NCI-H1436 treated with DMSO at 0.1 percent for 48 hours (cell line): ENCODE measurements at regions not wholly inside any gene's neighbourhood (a gene's known extent, or its start where the extent isn't known, plus 50 kb on each side); places are given as distances from the start of the nearest gene placed in this dataset.
"Not testable (repeated sequence)": the region's sequence is repeated elsewhere in the genome, so short reads cannot be mapped to it uniquely, and the experiment has no call there.

Experiments used
- DNase-seq: peaks from one replicate; lab custom pipeline; 2025; lab: John Stamatoyannopoulos, UW

DNA sequence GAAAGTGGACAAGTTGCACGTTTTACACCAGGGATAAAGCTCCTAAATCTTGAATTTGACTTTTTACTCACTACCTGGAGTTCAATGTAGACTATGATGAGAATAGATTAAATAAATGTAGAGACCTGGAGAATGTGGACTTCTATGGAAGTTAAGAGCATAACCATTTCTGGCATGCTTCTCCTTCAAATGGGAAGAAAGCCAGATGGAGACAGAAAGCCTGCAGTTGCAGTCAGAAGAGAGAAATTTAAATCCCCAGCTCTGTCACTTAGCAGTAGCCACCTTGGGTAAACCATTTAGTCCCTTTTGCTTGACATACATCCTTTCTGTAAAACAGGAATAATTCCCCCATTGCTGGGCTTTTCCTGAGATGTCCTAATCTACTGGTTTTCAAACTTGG is 355.3 kb upstream of the AUTS2 start:
- DNase-seq, result no peak

DNA sequence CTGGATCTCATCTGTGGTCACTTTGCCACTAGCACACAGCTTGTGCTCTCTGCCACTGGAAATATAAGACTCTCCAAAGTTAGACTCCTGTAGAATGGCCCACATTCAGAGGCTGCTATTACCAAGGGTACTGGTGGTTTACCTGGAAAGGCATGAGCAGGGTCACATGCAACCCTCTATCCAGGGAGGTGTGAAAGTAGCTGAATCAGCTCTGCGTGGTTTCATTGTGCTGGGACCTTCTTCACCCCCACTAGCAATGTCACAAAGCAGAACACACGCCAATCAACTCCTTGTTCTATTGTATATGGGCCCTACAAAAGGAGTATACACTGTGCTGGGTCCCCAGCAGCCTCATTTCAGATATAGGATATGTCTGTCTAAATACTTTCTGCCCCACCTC is 353.6 kb upstream of the AUTS2 start:
- no peak for DNase-seq

DNA sequence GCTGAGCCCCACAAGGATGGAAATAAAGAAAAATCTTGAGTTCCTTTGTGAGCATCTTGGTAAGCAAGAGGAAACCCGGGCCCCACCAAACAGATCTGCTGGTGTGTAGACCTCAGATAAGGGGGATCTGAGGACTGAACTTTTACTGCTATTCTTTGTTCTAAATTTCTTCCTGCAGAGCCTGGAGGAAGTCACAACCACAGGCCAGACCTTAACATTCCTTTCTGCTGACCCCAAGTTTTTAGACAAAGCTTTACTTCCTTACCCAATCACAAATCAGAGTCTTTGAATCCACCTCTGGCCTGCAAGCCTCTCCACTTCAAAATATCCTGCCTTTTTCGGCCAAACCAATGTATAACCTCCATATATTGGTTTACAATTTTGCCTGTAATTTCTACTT is 352.6 kb upstream of the AUTS2 start:
- no peak for DNase-seq

DNA sequence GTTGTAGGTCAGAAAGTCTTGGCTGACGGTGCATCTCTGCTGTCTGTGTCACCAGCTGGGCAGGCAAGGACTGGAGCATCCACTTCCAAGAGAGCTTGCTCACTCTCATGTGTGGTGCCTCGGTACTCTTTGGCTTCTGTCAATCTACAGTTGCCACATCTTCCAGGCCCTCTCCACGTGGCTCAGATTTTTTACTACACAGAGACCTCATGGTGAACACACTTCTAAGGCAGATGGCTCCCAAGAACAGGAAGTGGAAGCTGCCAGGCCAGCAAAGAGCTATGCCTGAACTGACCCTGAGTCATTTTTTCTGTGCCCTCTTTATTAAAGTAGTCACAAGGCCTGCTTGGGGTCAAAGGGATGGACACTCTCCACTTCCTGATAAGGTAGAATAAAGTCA is 351.5 kb upstream of the AUTS2 start:
- no peak for DNase-seq

DNA sequence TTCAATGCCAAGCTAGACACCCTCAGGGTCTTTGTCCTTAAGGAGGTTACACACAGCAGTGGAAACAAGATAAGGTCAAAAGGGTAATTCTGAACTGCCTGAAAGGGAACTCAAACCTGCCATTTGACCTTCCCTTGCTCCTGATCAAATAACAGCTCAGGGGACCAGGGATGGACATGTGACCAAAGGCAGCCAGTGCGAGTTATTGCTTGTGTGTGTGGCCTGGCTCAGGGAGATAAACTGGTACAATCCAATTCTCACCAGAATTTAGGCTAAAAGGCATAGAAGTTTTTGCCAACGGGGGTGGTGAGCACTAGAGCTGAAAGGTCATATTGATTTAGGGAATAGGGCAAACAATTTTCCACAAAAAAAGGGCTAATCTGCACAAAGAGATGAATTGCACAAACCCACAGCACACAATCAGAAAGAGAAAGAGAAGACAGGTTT is 349.9 kb upstream of the AUTS2 start:
- not testable (repeated sequence) for DNase-seq

DNA sequence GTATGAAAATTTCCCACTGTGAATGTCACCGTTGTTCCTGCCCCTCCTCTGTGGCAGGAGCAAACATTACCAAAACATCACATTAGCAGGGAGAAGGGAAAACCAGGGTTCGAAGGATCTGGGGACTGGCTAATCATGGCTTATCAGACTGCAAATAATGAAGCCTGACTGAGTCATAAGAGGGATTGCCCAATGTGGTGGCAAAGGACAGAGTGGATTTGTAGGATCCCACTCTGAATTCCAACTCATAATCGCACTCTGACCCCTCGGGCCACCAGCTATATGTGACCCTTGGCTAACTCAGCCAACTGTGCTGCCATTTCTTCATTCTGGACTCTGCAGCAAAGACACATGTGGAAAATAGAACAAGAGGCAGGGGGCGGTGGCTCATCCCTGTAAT is 347.3 kb upstream of the AUTS2 start:
- no peak for DNase-seq

DNA sequence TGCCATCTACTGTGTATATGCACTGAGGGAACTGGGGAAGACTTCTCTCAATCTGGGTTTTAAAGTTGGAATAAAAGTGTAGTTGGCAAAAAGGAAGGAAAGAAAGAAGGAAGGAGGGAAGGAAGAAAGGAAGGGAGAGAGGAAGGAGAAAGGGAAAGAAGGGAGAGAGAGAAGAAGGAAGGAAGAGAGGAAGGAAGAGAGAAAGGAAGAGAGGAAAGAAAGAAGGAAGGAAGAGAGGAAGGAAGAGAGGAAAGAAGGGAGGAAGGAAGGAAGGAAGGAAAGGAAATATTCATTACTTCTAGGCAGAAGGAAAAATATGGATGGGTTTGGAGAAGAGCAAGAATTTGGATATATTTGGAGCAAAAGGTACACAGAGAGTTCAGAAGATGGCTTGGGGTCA is 343.6 kb upstream of the AUTS2 start:
- no peak for DNase-seq

DNA sequence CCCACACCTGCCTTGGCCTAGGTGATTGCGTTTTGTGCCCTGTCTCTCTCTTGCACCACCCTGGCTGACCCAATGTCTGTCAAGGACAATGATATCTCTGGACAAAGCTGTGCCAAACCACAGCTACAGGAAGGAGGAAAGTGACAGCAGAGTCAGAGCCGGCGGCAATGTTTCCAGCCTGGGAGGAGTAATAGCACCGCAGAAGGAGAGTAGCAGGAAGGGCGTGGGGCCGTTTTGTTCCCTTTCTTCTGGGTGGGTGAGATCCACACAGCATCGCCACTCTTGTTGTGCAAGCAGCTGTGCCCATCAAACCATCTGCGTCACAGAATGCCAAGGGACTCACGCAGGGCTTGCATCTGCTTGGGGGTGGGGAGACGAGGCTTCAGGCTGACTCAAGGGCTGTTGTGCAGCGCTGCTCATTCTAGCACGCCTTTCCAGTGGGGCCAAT is 341.6 kb upstream of the AUTS2 start:
- DNase-seq, result no peak

DNA sequence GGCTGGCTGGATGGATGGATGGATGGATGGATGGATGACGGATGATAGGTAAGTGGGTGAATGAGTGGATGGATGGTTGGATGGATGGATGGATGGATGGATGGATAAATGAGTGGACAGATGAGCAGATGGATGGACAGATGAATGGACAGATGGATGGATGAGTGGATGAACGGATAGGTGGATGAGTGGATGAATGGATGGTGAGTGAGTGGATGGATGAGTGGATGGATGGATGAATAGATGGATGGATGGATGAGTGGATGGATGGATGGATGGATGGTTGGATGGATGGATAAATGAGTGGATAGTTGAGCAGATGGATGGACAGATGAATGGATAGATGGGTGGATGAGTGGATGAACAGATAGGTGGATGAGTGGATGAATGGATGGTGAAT is 340.7 kb upstream of the AUTS2 start:
- no peak for DNase-seq

DNA sequence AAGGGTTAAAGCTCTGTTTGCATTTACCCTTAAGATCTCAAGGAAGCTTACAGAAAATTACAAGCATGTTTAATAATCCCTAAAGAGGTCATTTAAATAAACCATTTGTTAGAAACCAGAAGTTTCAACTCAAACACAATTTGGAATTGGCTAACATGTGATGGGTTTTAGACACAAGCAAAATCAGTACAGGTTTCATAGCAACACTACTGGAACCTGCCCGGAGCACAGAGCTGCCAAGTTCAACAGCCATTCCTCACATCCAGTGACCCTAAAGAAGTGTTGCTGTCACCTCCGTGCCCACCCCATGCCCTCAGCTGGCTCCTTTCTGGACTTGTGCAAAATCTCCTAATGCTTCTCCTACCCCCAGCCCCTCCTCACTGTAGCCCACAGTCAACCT is 338.8 kb upstream of the AUTS2 start:
- DNase-seq, result no peak

DNA sequence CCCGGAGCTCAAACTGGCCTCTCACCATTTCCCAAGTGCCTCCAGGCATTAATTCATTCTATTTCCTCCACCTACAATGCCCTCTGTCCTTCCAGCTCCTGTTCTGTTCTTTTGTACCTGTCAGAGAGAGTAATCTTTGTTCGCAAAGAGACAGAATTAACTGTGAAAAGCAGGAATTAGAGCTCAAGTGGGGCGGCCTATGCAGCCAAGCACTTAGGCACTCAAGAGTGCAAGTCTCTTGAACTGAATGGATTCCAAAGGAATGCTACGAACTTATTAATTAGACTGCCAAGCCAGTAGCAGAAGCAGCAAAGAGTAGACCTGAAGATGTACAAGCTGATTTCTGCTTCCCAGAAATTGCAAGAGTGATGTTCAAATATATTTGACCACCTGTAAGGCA is 338.3 kb upstream of the AUTS2 start:
- no peak for DNase-seq

DNA sequence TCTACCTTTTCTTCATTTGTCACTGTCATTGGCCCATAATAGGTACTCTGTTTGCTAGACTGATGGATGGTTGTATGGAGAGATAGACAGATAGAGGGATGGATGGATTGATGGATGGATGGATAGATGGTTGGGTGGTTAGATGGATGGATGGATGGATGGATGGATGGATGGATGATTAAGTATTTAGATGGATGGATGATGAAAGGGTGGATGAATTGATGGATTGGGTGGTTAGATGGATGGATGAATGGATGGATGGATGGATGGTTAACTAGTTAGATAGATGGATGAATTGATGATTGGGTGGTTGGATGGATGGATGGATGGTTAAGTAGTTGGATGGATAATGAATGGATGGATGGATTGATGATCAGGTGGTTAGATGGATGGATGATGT is 334.7 kb upstream of the AUTS2 start:
- DNase-seq, result no peak

DNA sequence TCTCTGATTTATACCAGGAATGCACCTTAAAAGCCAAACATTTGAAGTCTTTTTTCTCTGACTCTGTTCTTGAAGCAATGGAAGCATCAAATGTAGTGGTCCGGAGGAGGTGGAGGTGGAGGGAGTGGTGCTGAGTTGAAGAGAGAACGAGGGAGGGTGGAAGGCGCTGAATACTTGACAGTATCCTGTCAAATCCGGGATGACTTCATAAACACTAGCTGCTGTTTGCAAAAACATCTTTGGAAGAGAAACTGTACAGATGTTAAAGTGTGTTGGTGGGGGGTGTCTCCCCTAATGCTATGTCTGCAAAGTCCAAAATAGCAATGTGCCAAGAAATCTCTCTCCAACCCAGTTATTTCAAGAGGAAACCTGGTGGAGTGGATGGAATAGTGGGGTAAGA is 328.5 kb upstream of the AUTS2 start:
- DNase-seq, result no peak

DNA sequence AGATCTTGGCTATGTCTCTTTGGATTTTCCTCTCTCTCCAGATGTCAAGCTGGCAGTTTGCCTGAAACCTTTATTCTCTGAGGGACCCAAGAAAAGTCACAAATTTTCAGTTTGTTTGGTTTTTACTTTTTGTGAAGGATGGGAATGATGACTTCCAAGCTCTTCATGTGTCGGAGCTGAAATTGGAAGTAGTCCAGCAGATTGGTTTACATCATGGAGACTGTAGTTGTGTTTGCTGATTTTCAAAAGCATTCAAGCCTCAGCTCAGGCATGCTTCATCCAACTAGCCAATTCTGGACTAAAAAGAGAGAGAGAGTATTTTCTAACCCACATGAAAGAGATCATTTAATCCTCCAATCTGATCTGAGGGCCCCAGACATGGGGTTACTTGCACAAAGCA is 326.2 kb upstream of the AUTS2 start:
- DNase-seq, result no peak

DNA sequence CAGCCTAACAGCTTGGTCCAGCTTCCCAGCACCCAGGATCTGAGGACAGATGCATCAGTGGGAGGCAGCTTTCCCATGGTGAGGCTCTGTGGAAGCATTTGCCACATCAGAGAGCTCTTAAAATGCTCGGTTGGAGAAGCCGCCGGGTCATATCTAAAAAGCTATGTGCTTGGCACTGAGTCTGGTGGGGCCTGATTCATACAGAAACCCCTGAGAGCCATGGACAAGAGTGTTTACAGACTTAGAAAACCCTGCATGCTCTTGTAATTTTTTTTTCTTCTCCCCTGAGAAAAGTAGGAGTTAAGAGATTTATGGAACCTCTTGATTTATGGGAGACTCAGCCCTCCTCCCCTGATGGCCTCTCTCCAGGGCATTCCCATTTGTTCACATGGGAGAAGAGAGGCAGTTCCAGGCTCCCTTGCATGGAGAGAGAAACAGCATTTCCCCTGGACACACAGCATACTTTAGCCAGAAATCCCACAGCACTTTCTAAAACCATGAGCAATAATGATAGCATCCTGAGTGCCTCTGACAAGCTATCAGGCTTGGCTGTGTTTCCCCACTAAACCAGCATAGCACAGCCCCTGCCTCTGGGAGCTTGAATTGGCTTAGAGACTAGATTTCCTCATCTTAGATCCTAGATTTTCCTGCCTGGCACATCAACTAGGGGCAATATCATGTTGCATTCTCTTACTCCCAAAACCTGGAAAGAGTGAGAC is 322.1 kb upstream of the AUTS2 start:
- no peak for DNase-seq

DNA sequence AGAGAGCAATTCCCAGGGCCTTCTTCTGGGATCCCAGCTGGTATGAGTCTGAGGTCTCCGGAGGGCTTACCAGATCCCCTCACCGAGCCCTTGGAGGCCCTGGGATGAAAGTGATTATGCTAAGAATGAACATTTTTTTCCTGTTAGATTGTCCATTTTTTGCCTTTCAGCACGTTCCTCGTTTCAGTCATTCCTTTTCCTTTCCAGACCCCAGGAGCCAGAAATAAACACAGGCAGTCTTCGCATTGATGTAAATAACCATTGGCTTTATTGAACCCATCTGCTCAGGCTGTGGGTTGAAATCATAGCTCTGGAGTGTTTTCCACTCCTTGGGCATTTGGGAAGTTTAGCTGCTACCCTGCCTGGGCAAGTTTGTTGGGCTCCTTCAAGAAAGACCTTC is 320.9 kb upstream of the AUTS2 start:
- no peak for DNase-seq

DNA sequence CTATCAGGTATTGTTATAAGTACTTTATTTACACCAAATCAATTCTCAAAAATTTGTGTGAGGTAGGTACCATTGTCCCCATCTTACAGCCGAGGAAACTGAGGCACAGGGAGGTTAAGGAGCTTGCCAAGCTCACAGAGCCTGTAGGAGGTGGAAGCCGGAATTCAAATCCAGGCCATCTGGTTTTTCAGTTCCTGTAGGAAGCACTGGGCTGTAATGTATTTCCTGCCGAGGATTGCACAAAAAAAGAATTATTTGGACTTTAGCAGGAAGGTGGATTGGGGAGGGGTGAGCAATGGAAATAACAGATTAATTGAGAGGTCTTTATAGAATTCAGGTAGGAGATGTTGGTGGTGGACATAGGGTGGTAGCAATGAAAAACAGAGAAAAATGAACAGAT is 315.3 kb upstream of the AUTS2 start:
- no peak for DNase-seq

DNA sequence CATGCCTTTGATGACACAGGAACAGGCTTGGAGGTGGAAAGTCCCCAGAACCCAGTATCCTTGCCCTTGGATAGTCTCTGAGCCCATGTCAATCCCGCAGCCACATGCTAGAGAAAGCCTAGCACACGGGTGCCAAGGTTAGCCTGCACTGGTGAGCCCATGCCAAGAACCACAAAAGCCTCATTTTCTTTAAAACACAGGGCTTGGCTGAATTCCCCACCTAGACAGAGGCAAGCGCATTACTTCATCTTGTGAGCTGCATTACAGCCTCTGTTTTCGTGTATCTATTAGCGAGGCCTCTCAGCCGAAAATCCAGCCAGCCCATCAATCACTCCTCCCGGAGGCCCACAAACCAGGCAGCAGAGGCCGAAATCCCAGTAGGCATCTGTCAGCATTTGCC is 314.9 kb upstream of the AUTS2 start:
- DNase-seq, result no peak

DNA sequence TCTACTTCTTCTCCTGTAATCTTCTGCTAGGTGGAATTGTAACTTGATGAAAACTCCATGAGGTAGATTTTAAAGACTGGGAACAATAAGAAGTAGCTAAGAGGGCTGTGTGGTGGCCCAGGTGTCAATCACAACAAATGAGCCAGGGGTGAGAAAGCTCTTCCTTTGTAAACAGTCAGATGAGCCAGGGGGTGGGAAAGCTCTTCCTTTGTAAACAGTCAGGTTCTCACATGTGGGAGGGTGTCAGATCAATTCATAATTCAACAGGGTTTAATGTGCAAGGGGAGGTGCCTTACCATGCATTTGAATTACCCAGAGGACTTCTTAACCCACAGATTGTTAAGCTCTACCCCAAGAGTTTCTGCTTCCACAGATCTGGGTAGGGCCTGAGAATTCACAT is 312.4 kb upstream of the AUTS2 start:
- no peak for DNase-seq

DNA sequence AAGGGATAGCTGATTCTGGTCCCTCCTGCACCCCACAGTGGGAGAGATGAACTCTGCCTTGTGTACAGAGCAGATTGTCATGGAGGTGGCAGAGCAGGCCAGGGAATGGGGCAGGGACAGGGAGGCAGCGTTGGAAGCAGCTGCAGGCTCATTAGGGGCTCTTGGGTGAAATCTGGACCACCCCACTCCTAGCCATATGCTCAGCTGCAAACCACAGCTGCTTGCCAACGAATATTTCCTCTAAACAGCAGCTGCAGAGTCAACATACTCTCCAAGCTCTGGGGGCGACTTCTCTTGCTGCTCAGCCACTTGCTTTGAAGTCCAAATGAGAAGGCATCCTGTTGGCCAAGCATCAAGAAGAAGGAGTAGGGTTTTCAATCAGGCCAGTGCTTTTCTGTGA is 302.3 kb upstream of the AUTS2 start:
- no peak for DNase-seq

DNA sequence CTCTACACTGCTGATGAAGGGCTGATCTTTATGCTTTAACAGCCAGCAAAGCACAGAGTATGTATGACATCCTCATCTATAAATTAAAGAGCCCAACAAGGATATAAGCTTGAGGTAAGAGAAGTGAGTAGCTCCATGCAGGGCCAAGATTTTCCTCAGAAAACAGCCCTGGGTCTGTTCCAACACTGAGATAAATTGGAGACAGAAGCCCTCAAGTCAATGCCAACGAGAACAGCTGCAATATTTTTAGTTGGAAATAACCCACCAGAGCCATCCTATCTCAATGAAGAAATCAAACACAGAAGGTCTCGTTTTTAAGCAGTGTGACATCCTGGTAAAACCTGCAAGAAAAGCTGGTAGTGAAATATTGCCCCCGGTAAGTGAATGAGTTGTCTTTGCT is 297.0 kb upstream of the AUTS2 start:
- DNase-seq, result no peak

DNA sequence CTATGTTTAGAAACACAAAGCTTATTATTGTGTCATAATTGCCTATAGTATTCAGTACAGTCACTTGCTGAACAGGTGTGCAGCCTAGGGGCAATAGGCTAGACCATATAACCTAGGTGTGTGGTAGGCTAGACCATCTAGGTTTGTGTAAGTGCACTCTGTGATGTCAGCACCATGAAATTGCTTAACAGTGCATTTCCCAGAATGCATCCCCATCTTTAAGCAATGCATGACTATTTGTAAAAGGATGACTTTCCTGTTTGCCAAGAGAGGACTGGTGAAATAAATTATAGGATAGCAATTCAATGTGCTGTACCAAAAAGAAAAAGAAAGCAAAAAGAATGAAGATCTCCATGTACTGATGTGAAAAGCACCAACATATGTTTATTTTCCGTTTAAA is 288.7 kb upstream of the AUTS2 start:
- DNase-seq, result no peak

DNA sequence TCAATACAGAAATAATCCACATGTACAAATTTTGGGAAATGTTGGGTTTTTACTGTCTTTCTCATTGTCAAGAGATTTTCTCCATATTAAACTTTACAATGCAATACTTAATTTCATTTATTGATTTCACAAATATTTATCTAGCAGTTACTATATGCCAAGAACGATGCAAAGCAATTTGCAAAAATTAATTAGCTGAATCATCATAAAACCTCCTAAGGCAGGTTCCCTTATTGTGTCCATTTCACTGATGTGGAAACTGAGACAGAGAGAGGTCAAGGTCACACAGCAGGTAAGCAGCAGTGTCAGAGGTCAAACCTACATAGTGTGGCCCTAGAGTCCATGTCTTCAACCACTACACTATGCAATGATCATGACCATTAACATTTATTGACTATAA is 286.8 kb upstream of the AUTS2 start:
- no peak for DNase-seq

DNA sequence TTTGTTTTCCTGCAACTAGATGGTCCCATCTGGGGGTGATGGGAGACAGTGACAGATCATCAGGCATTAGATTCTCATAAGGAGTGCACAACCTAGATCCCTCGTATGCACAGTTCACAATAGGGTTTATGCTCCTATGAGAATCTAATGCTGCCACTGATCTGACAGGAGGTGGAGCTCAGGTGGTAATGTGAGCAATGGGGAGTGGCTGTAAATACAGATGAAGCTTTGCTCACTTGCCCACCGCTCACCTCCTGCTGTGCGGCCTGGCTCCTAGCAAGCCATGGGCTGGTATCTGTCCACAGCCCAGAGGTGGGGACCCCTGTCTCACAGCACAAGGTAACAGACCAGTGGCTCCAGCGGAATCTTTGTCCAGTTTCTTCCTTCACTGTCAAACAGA is 284.4 kb upstream of the AUTS2 start:
- DNase-seq, result not testable (repeated sequence)

DNA sequence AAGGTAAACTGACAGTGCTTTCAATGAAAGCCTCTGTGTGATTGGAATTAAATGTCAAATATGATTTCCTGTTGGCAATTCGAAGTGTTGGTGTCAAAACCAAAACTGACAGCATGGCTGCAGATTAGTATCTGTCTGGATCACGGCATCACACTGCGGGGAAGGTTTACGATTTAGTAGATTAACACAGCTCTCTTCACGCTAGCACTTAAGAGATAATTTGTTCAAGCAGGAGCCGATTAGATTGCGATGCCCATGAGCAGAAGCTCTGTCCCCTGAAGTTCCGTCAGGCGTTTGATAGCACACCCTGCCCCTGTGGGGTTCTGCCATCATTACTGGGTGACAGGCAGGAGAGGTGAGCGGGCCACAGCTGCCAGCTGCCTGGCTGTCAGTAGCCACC is 279.5 kb upstream of the AUTS2 start:
- no peak for DNase-seq
